Keratinocyte (primary cell): ENCODE measurements at regions not wholly inside any gene's neighbourhood (a gene's known extent, or its start where the extent isn't known, plus 50 kb on each side); places are given as distances from the start of the nearest gene placed in this dataset.

ENCODE experiments used
- DNase-seq: peaks from one replicate; pipeline ENCODE4 v3.0.0-alpha.2; 2011; ENCODE audit warnings: low read depth, missing footprints, low spot score
- FAIRE-seq: peaks from 2 replicates; lab custom pipeline; 2011; peaks lifted over from hg19 to GRCh38; lab: Jason Lieb, UNC
- H2AFZ ChIP-seq: 2 replicates; pipeline ENCODE4 v1.6.0; 2012; ENCODE audit warnings: low read length, control low read depth, inconsistent platforms; ENCODE audit not compliant: control insufficient read depth
- H3K27ac ChIP-seq: 2 replicates; pipeline ENCODE4 v1.5.1; 2011; ENCODE audit warnings: low read length; ENCODE audit not compliant: control insufficient read depth, insufficient read depth
- H3K27me3 ChIP-seq: 3 replicates; pipeline ENCODE4 v1.6.0; 2011; ENCODE audit warnings: low read length; ENCODE audit not compliant: control insufficient read depth, insufficient read depth; ENCODE audit errors: extremely low read depth
- H3K36me3 ChIP-seq, 2 experiments: 2 replicates in 1 of 2; 3 replicates in 1 of 2; pipeline ENCODE4 v1.5.1; 2011; ENCODE audit warnings: low read length in 2 of 2, mild to moderate bottlenecking in 1 of 2; ENCODE audit not compliant: control insufficient read depth in 2 of 2, insufficient read depth in 2 of 2; ENCODE audit errors: extremely low read depth in 1 of 2
- H3K4me1 ChIP-seq: 3 replicates; pipeline ENCODE4 v1.5.1; 2011; ENCODE audit warnings: low read length; ENCODE audit not compliant: control insufficient read depth, insufficient read depth; ENCODE audit errors: extremely low read depth
- H3K4me2 ChIP-seq: 3 replicates; pipeline ENCODE4 v1.6.0; 2011; ENCODE audit warnings: low read depth, low read length; ENCODE audit not compliant: control insufficient read depth, insufficient read depth; ENCODE audit errors: extremely low read depth
- H3K4me3 ChIP-seq, 3 experiments: fragments of 200-600 bp in 1 of 3; sonication (generic) in 1 of 3; 2 replicates in 2 of 3; 3 replicates in 1 of 3; pipeline ENCODE4 v1.5.1; 2011 to 2016; ENCODE audit warnings: low read length in 3 of 3, mild to moderate bottlenecking in 3 of 3, control low read depth in 2 of 3, inconsistent platforms in 1 of 3, low read depth in 1 of 3, mixed read lengths in 1 of 3, mixed run types in 1 of 3, moderate library complexity in 1 of 3; ENCODE audit not compliant: control insufficient read depth in 2 of 3, insufficient read depth in 2 of 3; ENCODE audit errors: extremely low read depth in 1 of 3
- H3K79me2 ChIP-seq: 2 replicates; pipeline ENCODE4 v1.6.0; 2012; ENCODE audit warnings: low read length; ENCODE audit not compliant: control insufficient read depth, insufficient read depth
- H3K9ac ChIP-seq: 3 replicates; pipeline ENCODE4 v1.6.0; 2011; ENCODE audit warnings: low read length; ENCODE audit not compliant: control insufficient read depth, insufficient read depth; ENCODE audit errors: extremely low read depth
- H3K9me1 ChIP-seq: 3 replicates; pipeline ENCODE4 v1.6.0; 2011; ENCODE audit warnings: low read length; ENCODE audit not compliant: control insufficient read depth, insufficient read depth; ENCODE audit errors: extremely low read depth
- H3K9me3 ChIP-seq: 2 replicates; pipeline ENCODE4 v1.5.1; 2012; ENCODE audit warnings: low read depth, low read length; ENCODE audit not compliant: control insufficient read depth
- H4K20me1 ChIP-seq: 3 replicates; pipeline ENCODE4 v1.6.0; 2011; ENCODE audit warnings: low read length; ENCODE audit not compliant: control insufficient read depth, insufficient read depth; ENCODE audit errors: extremely low read depth
- CTCF ChIP-seq, 3 experiments: IDR thresholded peaks in 1 of 3; conservative IDR thresholded peaks in 1 of 3; optimal IDR thresholded peaks in 1 of 3; 2 replicates in 2 of 3; 3 replicates in 1 of 3; pipeline versions ENCODE3 to v1.5.1; 2011; ENCODE audit warnings: low read length in 3 of 3, mild to moderate bottlenecking in 3 of 3, moderate library complexity in 2 of 3, control low read depth in 1 of 3, inconsistent platforms in 1 of 3; ENCODE audit not compliant: insufficient read depth in 2 of 3; ENCODE audit errors: extremely low read depth in 1 of 3
- EZH2 ChIP-seq: IDR thresholded peaks from one replicate; pipeline ENCODE4 v1.6.1; 2012; ENCODE audit warnings: inconsistent platforms, mild to moderate bottlenecking, low read length, moderate library complexity
- dilution Hi-C: fragments of 300-500 bp; cut with MboI; formaldehyde crosslinking; loops from one replicate; pipeline ENCODE4 v1.7.0; 2020; ENCODE audit warnings: low sequenced_read_pairs; ENCODE audit not compliant: extremely low pct_ligation_motif_present

GRCh38 chr1:203954293-203954692 is 92.9 kb downstream of the SNRPE start:
- Histone ChIP-seq H3K79me2 (no peaks in the 10 kb centered on the region), H4K20me1 (no peaks in the 10 kb centered on the region), H3K4me3 (no peak overlapping the region), H3K9ac (no peak overlapping the region), H3K27me3 (no peaks in the 10 kb centered on the region), H3K4me1 (no peaks in the 10 kb centered on the region), H3K4me2 (no peak overlapping the region), H3K9me1 (no peaks in the 10 kb centered on the region), H3K9me3 (peaks cover 3% of the 10 kb centered on the region), H2AFZ (no peak overlapping the region), H3K27ac (no peak overlapping the region), H3K36me3 (no peaks in the 10 kb centered on the region)
- dilution Hi-C loops: no loop called here
- FAIRE-seq (no peak), DNase-seq (no peak)
- TF ChIP-seq EZH2 (no peak), CTCF (optimal IDR thresholded peaks at IDR 0.05 in 1 of 3, IDR thresholded peaks at IDR 0.05 in 1 of 3, conservative IDR thresholded peaks at IDR 0.05 in 1 of 3; ENCODE audit: extremely low read depth in 1 of 3, insufficient read depth in 2 of 3, low read length in 3 of 3) (no peak)

DNA sequence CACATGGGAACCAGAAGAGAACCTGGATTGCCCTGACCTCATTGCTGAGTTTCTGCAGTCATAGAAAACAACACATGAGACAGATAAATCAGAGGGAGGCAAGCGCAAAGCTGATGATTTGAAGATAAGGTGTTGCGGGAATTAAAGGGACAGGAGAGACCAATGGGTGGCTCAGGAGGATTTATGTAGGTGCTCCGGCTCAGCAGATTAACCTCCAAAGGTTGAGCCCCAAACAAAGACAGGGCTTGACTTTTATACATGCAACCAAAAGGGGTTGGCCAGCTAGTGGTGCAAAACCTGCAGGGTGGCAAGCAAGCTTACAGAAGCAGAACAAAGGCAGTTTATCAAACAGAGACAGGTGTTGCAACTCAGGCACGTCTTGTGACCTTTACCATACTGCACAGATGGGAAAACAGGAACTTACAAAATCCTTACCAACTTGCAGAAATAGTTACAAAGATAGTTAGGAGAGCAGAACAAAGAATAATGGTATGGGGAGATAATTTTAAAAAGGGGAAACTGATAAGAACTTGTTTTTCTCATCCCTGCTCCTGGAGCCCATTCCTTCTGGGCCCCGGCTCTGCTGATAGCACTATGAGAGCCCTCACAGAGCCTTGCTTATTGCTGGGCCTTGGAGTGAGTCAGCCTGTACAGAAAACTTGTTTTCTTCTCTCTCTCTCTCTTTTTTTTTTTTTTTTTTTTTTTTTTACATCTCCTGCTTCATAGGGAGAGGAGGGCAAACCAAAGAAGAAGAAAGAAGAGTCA is 93.6 kb downstream of the SNRPE start:
- H3K79me2 ChIP-seq: no peaks in the 10 kb centered on the region
- dilution Hi-C loops: no loop called here
- no peak overlapping the region for H3K4me2 ChIP-seq
- no peaks in the 10 kb centered on the region for H3K36me3 ChIP-seq
- no peak overlapping the region for H3K4me3 ChIP-seq
- H3K9me1 ChIP-seq: no peaks in the 10 kb centered on the region
- no peaks in the 10 kb centered on the region for H3K4me1 ChIP-seq
- no peaks in the 10 kb centered on the region for H4K20me1 ChIP-seq
- TF ChIP-seq CTCF (optimal IDR thresholded peaks at IDR 0.05 in 1 of 3, IDR thresholded peaks at IDR 0.05 in 1 of 3, conservative IDR thresholded peaks at IDR 0.05 in 1 of 3; ENCODE audit: extremely low read depth in 1 of 3, insufficient read depth in 2 of 3, low read length in 3 of 3): no peak
- TF ChIP-seq EZH2: no peak
- no peak overlapping the region for H3K9ac ChIP-seq
- DNase-seq: no peak
- no peak overlapping the region for H2AFZ ChIP-seq
- H3K9me3 ChIP-seq: peaks cover 3% of the 10 kb centered on the region
- H3K27ac ChIP-seq: no peak overlapping the region
- no peak for FAIRE-seq
- H3K27me3 ChIP-seq: no peaks in the 10 kb centered on the region
